Frontal cortex (tissue), 3 donors: ENCODE measurements at regions not wholly inside any gene's neighbourhood (a gene's known extent, or its start where the extent isn't known, plus 50 kb on each side); places are given as distances from the start of the nearest gene placed in this dataset.

ENCODE experiments used
- DNase-seq, 2 donors: peaks; one replicate each; pipeline ENCODE4 v3.0.0; 2012; ENCODE audit warnings: low spot score in 2 of 2
- FAIRE-seq: peaks from 2 replicates; lab custom pipeline; 2012; peaks lifted over from hg19 to GRCh38; lab: Jason Lieb, UNC
- donor health status: control.
- donor health status: control.
- donor health status: control.

DNA sequence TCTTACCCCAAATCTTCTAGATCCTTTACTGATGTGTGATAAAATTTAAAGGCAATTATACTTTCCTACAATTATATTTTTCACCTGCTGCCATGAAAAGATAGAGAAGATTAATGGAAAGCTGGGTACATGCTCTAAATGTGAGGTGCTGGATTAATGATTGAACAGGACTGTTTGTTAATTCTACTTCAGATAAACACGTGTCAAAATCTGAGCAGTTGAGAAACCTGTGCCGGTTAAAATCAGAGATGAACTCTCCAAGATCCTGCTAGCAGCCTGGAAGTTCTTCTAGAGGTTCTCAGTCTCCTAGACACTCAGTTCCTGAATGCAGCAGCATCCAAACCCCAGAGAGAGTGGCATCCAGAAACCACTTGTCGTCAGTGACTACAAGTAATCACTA lies 69.2 kb downstream of the INHBA start:
- FAIRE-seq (no peak), DNase-seq (no peak)

DNA sequence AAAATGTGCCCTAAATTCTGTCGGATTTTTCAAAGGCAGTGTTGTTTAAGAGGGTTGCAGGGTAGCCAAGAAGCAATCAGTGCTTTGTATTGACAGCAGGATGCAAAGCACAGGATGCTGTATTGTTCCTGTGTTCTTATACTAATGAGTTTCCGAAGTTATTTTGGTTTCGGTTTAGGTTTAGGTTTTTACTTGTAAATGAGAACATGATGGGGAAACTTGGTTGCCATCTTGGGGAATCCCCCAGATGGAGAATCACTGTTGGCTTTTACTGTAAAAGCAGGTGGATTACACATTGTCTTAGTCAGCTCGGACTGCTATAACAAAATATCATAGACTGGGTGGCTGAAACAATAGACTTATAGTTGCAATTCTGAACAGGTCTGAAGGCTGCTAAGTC lies 72.1 kb downstream of the INHBA start:
- FAIRE-seq (no peak), DNase-seq (no peak)

- FAIRE-seq (no peak), DNase-seq (no peak)
These were observed 73.2 kb downstream of the INHBA start for GRCh38 chr7:41629711-41630111.

DNA sequence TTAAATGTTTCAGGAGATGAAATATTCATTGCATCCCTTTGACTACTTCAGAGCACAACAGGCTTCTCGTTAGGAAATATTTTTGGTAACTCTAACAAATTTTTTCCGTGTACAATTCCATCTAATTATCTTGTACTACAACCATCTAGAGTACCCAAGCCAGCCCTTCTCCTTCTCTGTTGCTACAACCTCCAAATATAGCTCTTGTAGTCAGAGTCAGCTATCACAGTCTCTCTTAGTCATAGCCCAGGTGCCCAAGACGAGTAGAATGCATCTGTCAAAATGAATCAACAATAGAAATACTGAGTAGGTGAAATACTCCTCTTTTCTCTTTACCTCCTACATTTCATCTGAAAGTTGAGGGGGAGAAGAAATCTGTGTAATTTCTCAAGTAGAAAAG lies 74.0 kb downstream of the INHBA start:
- peak in 1 of 2 donors; percentile 1 for DNase-seq

GRCh38 chr7:41627645-41628298 lies 75.1 kb downstream of the INHBA start:
- no peak for FAIRE-seq
- DNase-seq, result no peak

More for the DNA sequence above, 74.0 kb downstream of the INHBA start:
- no peak for FAIRE-seq

GRCh38 chr7:41624818-41625217 lies 78.1 kb downstream of the INHBA start:
- FAIRE-seq, result no peak
- no peak for DNase-seq

DNA sequence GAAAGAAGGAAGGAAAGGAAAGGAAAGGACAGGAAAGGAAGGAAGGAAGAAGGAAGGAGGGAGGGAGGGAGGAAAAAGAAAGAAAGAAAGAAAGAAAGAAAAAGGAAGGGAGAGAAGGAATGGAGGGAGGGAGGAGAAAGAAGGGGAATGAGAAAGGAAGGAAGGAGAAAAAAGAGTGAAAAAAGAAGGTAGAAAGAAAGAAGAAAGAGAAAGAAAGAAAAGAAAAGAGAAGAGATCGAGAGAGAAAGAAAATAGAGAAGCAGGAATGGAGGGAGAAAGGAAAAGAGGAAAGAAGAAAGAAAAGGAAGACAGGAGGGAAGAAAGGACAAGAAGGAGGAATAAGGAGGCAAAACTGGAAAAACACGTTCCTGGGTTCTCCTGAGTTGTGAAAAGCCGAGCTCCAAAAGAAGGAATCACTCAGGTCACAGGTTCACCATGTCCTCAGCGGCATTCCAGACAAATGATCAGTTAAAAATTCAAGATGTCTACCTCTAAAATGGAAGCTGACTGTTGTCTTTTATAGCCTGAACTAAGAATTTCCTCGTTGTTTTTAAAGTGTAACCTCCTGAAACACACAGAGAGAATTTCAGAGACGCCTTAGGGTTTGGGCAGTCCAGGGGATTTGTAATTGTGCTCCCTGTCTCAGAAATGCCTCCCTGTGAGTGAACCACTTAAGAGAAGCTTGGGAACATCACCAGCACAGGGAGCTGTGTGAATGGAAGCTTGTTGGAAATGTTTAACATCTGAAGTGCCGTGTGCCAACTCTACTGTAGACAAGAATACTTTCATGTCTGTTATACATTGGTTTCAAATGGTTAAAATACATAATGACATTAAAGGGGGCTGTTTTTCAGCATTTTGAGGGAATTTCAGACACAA lies 80.7 kb downstream of the INHBA start:
- no peak for FAIRE-seq

DNA sequence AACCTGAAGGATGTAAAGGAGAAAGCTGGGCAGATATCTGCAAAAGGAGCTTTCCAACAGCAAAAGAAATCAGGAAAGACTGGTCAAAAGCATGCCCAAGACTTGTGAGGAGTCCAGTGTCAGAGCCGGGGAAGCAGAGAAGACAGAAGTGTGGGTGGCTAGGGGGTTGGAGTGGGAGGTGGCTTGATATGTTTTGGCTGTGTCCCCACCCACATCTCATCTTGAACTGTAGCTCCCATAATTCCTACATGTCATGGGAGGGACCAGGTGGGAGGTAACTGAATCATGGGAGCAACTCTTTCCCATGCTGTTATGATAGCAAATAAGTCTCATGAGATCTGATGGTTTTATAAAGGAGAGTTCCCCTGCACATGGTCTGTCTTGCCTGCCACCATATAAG lies 84.9 kb downstream of the INHBA start:
- no peak for DNase-seq
- FAIRE-seq, result no peak

More for the DNA sequence above, 80.7 kb downstream of the INHBA start:
- no peak for DNase-seq

DNA sequence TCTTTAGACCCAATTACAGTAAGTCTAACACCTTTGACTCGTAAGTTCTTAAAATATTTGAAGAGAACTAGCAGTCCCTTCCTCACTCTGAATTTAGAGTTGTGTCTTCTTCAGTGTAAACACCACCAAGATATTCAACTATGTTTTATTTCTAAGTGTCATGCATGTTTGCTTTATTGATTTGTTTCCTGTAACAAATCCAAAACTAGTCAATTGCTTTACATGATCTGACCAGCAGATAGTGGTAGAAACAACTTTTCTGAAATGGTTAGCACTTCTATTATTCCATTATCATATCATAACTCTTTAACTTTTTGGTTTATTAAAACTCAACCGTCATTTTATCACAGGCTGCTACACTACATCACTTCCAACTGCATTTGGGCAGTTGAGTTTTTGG lies 90.1 kb downstream of the INHBA start:
- DNase-seq (no peak), FAIRE-seq (no peak)

- no peak for FAIRE-seq
These were observed 90.5 kb downstream of the INHBA start for GRCh38 chr7:41612386-41612785.

GRCh38 chr7:41608447-41608846 lies 94.4 kb downstream of the INHBA start:
- no peak for FAIRE-seq
- no peak for DNase-seq

More at GRCh38 chr7:41612386-41612785, 90.5 kb downstream of the INHBA start:
- DNase-seq, result no peak

DNA sequence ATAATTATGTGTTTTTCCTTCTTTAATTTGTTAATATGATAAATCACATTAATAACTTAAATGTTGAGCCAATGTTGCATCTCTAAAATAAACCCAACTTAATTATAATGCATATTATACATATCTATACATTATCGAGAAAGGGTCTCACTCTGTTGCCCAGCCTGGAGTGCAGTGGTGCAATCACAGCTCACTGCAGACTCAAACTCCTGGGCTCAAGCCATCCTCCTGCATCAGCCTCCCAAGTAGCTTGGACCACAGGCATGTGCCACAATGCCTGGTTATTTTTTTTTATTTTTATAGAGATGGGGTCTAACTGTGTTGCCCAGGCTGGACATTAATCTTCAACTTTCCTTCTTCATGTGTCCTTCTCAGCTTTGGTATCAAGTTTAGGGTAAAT lies 98.9 kb downstream of the INHBA start:
- DNase-seq, result no peak
- FAIRE-seq, result no peak

DNA sequence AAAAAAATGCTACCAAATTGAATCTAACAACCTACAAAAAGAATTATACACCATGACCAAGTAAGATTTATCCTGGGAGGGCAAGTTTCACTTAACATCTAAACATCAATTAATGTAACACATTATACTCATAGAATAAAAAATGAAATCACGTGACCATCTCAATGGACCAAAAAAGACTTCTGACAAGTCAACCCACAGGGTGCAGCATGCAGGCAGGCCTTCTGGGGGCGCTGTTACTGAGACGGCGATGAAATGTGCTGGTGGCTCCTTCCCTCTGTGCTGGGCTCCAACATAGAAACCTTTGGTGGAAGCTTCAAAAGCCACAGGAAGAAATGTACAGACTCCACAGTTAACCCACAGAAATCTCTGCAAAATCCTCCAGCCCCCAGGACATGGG lies 103.1 kb downstream of the INHBA start:
- DNase-seq (no peak), FAIRE-seq (no peak)

DNA sequence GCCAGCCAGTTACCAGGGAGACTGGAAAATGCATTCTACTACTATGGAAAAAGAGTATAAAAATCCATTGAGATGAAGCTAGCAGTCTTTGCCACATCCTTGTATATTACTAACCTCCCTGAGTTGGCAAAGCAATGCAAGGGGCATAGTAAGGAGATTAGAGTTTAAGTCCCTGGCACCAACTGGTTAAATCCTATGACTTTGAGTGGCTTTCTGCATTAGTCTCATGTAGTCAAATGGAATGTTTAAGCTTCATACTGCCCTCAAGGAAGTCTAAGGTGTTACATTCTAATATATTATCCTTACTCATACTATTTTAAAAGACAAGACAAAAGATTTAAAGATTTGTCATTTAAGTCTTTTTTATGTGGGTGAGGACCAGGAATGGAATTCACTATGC lies 110.1 kb downstream of the INHBA start:
- FAIRE-seq, result no peak
- DNase-seq, result no peak

DNA sequence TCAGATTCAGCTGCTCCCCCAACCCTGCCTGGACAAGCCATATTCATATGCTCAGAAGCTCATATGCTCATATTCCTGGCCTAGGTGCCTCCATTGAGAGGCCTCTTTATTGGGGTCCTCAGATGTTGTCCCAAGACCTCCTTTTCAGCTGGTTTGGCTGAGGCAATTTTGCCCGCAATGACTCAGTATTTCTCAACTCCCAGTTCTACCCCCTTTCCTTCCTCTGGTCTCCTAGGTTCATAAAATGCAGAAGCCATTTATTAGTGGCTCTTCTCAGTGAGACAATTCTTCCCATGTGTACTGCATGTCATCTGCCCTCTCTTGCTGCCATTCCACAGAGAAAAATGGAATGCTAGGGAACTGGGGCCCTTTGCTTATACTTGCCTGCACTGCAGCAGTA lies 110.7 kb downstream of the INHBA start:
- no peak for FAIRE-seq
- no peak for DNase-seq

- DNase-seq, result no peak
- no peak for FAIRE-seq
These were observed 111.9 kb downstream of the INHBA start for GRCh38 chr7:41590986-41591385.

DNA sequence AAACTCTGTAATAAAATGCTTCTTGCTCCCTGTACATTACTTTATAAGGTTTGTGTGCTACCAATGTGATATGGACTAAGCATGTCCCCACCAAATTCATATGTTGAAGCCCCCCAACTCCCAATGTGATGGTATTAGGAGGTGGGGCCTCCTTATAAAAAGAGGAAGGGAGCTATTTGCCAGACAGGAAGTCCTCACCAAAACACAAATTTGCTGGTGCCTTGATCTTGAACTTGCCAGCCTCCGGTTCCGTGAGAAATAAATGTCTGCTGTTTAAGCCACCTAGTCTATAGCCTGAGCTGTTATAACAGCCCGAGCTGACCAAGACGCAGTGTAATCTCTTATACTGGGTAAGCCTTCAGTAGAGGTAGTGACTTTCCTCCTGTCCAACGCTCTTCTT lies 114.5 kb downstream of the INHBA start:
- DNase-seq (no peak), FAIRE-seq (no peak)

DNA sequence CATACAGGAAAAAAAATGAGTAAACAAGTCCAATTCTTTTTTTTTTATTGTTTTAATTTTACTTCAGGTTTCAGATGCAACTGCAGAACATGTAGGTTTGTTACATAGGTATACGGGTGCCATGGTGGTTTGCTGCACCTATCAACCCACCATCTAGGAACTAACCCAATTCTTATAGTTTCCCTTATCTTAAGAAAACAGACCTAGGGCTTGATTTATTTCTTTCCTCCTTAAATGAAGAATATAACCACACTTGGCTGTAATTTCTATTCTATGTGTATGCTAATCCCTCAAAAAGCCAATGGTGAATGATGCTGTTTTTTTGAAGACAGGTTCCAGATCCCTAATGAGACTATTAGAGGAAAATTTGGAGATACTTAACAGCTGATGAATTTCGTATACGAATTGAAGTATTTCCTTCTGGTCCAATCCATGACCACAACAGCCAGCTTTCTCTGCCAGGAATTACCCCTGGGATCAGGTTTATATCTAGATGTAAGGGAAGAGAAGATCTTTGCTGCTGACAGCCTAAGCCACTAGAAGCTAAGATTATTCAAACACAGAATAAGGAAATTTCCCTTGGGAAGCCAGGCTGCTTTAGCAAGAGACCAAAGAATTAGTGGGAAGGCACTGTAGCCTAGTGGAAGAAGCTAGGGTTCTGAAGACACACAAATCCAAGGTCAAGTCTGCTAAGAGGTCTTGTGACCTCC lies 115.8 kb downstream of the INHBA start:
- FAIRE-seq (no peak), DNase-seq (no peak)

DNA sequence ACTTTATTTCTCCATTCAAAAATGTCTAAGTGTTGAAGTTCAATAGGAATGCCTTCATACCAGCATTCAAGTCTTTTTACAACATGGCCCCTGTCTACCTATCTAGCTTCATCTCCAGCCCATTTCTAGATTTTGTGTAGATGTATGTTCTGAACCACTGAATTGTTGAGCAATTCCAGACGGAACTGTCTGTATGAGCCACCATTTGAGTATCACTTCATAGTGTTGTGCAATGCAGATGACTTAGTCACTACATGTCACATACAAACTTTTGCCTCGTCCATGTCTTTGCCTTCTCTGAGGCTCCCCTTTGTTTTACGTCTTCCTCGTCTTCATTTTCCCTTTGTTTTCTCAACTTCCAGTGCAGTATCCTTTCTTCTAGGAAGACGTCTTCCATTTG lies 118.1 kb downstream of the INHBA start:
- FAIRE-seq, result no peak
- no peak for DNase-seq

- FAIRE-seq (no peak), DNase-seq (no peak)
These were observed 120.8 kb downstream of the INHBA start for GRCh38 chr7:41582116-41582515.

DNA sequence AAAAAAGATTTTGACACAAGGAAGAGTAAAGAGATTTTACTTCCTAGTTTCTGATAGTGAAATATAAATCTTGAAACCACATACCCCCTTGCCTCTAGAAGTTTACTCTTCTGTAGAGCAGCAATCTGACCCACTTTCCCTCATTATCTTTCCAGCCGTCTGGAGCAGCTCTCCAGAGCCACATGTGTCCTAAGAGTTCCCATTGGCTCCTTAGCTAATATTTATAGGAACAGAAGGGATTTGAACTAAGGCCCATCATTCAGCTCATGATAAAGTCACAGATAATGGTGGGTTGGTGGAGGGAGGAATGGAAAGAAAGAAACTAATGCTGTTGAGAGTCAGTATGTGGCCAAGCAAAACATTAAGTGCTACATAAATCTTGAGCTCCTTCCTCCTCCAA lies 121.8 kb downstream of the INHBA start:
- DNase-seq (no peak), FAIRE-seq (no peak)
